ENCODE measurements at regions not wholly inside any gene's neighbourhood (a gene's known extent, or its start where the extent isn't known, plus 50 kb on each side); places are given as distances from the start of the nearest gene placed in this dataset.

DNA sequence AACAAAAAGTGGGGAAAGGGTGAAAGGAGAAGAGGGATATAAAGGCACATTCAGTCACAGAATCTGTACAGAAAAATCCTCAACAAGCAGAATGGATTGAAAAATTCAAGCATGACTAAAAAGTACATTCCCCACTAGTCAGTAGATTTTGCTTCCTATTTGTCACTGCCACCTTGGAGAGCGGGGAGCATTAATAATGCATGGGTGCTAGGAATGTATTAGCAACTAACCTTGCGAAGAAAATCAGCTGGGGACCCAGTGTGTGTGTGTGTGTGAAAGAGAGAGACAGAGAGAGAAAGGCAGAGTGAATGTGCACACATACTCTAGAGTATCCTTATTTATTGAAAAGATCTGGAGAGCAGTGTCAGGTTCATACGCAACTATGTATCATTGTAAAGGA, 968.7 kb upstream of the ZEB2 start:
- no peak for DNase-seq (ENCODE audit: low read depth)

DNA sequence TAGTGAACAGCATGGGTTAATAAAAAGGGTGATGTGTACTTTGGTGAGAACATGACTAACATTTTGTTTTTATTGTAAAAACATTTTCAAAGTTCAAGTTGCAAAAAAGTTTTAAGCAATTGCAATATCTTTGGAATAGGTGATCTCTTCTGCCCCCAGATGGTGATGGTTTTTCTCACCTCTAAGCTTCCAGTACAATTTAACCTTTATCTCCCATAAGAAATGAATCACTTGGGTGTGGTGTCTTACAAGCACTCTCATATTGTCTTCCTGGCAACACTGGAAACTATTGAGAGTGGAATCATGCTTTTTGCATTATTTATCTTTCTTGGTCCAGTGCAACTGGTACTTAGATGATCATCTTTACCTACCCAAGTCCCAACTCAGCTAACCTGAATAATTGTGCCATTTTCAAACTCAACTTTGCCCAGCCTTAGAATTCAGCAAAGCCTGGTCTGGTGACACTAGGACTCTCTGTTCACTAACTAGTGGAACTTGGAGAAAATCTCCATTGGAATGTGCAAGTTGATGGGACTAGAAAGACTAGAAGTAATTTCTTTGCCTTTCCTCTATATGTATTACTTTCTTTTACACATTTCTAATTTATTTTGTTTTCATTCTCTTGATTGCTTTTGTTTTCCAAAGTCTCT, 964.7 kb upstream of the ZEB2 start:
- no peak for DNase-seq (ENCODE audit: low read depth)

DNA sequence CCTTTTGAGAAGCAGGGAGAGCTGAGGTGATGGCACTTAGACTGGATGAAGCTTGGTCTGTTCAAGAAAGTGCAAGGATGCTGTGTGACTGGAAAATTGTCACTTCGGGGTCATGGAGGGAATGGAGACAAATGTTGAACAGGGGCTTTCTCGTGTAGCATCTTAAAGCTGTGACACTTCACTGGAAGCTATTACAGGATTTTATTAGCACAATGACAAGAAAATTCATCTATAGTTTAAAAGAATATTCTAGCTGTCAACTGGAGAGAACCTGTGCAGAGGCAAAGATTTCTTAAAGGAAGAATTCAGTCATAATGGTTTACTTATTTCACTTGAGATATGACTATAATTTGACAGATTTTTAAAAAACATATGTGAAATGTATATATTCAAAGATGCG, 963.9 kb upstream of the ZEB2 start:
- DNase-seq (ENCODE audit: low read depth), result no peak

DNA sequence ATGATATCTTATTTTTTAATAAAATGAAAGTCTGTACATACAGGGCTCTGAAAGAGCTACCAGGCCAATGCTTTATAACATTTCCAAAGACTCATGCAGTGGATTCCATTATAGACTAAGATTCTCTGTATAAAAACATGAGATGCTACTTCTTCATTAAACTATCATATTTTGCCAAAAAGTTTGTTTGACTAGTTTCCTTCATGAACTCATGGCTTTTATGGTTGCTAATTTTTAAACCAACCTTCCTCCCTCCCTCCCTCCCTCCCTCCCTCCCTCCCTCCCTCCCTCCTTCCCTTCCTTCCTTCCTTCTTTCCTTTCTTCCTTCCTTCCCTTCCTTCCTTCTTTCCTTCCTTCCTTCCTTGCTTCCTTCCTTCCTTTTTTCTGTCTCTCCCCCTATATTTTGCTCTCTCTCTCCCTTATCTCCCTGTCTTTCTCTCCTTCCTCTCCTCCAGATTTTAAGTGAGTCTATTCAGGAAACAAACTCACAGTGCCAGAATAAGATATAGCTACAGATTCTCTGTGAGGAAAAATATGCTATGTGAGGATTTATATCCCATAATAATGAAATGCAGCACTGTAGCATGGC, 961.5 kb upstream of the ZEB2 start:
- no peak for DNase-seq (ENCODE audit: low read depth)

DNA sequence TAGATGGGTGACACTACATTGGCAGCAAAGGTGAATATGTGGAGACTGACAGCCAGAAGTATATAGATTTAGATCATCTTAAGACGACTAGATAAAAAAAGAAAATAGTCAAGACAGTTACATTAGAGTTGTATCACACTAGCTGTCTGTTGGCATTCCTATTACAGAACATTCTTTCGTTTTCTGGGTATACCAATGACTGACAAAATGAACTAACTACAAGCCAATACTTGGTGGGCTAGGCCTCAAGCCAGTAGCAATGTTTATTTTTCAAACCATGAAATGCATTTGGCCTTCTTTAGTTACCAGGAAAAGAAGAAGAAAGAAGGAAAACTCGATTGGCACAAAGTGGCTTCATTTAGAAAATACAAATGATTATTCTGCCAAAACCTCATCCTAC, 944.9 kb upstream of the ZEB2 start:
- DNase-seq (ENCODE audit: low read depth), result no peak

DNA sequence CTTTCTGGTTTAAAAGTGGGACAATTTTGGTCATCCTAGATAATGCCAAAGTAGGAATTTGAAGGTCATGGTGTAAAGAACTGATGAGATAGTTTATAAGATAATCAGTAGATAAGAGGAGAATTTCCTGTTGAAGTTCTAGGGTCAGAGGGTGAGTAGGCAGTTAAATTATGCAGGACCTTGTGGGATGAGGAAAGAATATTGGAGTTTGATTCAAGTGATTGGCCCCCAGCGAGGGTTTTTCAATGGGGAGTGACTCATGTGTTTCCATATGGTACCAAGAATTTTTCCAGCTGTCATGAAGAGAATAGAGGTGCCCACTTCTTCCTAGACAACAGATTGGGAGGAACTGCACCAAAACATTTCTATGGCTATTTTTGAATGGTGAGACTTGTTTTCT, 940.2 kb upstream of the ZEB2 start:
- DNase-seq (ENCODE audit: low read depth), result no peak

DNA sequence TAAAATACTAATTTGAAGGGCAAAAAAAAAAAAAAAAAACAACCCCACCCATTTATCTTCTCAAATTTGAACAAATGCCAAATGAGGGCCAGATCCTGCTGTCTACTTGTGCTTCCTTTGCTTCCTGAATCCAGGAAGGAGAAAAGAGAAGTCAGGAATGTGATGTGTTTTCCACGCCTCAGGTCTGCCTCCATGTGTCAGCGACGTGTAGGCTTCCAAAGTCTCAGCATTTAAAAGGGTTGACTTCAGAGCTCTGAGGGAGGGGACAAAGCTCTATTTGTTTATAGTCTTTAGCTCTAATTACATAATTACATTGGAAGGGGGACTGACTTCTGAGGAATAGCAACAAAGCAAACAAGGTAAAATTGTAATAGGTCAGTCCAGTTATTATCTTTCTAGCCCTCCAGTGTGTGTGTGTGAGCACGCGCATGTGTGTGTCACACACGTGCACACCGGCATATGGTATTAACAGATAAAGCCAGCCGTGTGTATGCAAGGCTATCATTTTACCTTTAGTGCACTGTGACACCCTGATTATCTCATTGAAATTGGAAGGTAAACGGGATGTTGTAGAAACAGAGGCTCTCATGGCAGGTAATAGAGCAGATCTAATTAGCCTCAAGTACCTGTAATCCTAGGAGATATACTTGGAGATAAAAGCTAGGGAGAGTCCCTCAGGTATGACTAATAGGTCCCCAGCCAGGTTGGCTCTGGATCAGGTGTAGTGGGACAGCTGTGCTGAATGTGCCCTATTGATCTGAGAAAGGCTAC, 911.4 kb upstream of the ZEB2 start:
- no peak for DNase-seq (ENCODE audit: low read depth)

DNA sequence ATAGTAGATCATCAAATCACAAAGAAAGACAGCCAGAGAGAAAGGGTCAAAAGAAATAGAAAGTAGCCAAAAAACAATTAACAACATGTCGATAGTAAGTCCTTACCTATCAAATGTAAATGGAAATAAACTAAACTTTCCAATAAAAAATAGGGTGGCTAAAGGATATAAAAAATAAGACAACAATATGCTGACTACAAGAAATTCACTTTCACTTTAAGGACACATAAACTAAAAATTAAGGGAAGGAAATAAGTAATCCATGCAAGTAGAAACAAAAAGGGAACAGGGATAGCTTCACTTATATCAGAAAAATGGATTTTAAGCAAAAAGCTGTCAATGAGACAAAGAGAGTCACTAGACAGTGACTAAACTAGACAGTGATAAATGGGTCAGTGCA, 903.9 kb upstream of the ZEB2 start:
- no peak for DNase-seq (ENCODE audit: low read depth)

DNA sequence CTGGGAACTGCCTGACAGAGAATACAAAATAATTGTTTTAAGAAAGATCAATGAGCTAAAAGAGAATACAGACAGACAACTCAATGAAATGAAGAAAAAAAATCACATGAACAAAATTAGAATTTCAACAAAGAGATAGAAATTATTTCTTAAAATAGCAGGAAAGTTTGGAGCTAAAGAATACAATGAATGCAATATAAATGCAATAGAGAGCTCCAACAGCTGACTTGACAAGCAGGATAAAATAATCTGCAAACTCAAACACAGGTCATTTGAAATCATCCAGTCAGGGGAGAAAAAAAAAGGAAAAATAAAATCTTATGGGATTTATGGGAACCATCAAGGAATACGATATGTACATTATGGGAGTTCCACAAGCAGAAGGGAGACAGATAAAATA, 902.7 kb upstream of the ZEB2 start:
- no peak for DNase-seq (ENCODE audit: low read depth)

DNA sequence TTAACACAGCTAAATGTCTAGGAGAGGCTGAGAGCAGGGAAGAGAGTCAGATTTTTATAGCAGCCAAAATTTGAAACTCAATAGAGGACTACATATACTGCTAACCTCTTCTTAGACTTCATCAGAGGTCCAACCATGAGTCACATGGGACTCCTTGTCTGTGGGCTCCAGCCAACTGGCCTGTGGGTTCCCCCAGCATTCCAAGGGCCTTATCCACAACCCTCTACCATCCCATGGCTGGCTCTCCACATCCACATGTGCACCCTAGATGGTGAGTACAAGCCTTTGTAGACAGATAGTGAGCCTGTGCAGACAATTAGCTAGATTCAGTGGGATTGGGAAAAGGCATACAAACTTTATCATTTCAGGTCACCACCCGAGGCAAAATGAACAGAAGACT, 901.9 kb upstream of the ZEB2 start:
- no peak for DNase-seq (ENCODE audit: low read depth)

DNA sequence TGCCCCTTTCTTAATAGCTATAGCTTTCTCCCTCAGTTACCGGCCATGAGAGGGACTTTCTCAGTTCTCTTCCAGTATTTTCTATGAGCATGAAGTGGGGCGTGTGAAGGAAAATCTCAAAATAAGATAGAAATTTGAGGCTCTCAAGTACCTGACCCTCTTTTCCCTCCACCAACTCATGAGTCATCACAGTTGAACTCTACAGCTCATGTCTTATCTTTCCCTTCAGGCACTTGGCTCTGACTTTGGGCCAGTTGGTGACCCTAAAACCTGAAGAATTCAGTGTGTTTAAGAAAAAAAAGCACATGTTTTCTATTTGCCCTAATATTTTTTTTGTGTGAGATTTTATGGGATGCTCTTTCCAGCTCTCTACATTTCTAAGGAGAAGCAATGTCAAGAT, 896.7 kb upstream of the ZEB2 start:
- DNase-seq (ENCODE audit: low read depth), result no peak

DNA sequence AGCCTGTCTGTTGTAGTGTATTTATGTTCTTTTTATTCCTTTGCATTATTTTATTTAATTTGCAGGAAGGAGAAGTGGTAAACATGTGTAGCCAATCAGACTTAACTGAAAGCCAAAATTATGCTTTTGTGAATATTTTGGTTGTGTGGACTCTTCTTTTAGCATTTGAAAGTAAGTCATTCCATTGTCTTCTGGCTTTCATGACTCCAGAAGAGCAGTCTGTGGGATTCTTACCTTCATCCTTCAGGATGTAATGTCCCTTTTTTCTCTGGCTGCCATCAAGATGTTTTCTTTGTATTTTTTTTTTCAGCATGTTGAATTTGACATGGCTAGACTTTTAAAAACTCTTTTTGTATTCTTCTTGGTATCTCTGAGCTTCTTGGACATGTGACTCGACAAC, 895.2 kb upstream of the ZEB2 start:
- DNase-seq (ENCODE audit: low read depth), result no peak

DNA sequence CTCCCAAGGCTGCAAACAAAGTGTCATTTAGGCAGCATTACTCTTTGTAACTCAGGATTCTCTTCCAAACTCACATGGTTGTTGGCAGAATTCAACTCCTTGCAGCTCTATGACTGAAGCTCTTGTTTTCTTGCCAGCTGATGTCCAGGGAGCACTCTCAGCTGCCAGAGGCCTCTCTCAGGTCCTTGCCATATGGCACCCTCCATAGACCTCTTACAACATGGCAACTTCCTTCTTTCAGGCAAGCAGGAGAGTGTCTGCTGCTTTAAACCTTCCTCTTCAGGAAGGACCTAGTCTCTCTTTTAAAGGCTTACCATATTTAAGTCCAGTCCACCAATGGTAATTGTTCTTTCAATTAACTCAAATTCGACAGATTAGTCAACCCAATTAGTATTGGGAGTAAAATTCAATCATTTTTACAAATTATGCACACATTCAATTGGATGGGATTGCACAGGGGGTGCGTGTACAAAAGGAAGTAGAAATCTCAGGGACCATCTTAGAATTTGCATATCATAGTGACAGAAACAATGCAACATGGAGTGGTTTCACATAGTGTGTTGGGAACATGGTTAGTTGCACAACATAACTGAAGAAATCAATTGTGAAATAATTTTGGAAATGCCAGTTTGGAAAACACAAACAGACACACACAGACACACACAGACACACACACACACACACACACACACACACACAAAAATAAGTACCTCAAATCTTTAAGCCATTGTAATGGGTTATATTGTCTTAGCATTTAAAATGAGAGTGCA, 893.5 kb upstream of the ZEB2 start:
- no peak for DNase-seq (ENCODE audit: low read depth)

DNA sequence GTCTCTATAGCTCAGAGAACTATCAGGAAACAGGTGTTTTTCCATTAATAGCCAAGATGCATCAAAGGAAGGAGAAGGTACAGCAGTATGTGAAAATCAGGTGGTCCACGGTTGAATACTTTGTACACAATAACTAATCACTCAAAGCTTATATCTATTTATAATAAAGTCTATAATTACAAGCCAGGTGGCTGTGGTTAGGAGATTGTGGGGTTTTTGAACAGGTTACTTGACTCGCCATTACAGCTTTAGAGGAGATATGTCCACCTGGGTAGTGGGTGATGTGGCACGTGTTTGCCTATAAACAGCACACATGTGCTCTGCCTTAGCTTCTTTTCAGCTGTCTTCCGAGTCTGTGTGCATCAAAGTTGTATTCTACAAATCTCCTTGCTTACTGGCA, 892.2 kb upstream of the ZEB2 start:
- DNase-seq (ENCODE audit: low read depth), result no peak

DNA sequence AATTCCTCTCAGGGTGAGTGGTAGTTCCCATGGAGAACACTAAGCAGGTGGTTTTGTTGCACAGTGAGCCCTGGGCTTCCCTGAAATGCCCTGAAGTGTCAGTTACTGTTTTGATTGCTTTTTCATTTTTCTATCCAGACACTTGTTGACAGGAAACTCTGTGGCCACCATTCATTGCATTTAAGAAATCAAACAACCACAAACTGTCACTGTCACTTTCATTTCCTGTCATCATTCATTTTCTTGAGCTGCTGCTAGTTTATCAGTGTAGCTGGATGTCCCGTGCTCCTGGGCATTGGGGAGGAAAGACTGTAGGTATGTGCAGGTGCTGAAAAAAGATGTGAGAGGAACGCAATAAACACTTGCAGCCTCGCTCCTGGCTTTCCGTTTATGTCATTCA, 891.6 kb upstream of the ZEB2 start:
- DNase-seq (ENCODE audit: low read depth), result no peak

DNA sequence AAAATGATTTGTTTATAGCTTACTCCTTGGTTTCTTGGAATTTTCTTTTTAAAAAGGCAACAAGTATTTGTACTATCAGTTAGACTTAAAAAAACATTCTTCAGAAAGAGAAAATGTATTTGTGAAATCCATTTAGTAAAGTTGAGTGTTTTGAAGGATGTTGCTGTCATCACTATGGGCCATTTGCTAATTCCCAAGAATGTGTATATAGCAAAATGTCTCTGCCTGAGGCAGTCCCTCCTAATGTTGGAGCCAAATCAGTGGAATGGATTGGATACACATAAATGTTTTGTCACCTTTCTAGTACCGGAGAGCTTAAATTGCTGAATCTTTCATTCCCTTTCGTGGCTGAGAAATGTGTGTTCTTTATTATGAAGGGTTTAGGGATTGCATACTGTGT, 890.2 kb upstream of the ZEB2 start:
- DNase-seq (ENCODE audit: low read depth), result no peak

DNA sequence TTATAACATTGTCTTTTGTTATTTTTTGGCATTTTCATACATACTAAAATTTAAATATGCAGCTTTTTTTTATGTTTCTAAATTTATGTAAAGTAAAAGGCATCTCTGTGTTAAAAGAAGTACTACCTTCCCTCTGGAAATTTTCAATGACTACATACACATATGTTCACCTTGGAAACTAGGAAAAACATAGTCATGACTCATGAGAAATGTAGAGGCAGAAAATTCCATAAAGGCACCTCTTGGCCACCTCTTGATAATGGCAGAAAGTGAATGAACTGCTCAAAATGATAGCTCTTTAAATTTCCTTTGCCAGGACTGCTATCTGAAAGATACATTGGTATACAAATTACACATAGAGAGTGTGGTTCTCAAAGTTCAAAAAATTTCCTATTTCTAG, 889.1 kb upstream of the ZEB2 start:
- no peak for DNase-seq (ENCODE audit: low read depth)

DNA sequence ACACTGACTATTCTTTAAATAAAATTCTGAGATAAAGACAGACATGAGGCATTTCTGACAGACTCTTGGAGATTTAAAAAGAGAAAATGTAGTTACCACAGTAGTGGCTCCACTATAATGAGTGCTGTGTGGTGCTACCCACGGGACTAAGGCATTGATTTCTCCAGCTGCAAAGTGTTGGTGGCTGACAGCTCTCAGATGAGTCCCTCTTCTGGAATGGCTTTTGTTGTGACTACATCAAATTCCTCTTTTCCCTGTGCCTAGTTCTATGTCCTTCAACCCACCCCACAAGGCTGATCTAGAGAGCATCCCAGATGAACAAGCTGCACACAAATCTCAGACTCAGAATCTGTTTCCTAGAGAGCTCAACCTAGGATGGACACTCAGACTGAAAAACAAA, 884.8 kb upstream of the ZEB2 start:
- DNase-seq (ENCODE audit: low read depth), result no peak

DNA sequence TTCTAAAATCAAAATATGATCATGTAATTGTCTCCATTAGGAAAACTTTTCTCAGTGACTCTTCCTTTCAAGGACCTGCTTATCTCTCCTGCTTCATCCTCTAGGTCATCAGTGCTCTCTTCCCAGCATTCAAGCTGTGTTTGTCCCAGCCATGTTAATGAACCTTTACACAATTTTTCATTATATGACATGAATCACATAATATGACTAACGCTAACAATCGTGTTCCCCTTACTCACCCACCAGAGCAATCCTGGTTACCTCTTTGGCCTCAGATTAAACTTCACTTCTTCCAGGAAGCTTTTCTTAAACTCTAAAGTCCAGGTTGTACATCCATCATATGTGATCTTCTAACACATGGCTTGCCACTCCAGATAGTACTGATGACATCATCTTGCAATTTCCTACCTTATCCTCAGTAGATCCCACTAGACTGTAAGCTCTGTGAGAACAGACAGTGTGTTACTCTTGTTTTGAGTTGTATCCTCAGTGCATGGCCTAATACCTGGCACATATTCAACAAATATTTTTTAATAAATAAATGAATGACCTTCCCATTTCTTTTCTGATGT, 882.9 kb upstream of the ZEB2 start:
- no peak for DNase-seq (ENCODE audit: low read depth)

DNA sequence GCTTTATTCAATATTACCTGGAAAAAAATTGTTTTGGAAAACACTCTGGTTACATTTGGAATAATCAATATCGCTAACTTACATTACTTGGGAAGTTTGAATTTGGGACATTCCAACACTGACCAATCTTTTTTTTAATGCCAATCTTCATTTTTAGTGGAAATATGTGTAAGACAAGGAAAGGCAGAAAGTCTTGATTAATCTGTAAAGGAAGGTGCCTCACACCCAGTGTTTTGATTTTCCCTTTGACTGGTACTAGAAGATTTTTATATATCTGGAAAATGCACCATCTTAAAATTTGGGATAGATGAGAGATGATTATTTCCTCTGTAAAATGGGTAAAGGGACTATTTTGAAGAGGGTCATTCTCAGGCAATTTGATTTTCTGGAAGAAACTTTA, 879.2 kb upstream of the ZEB2 start:
- no peak for DNase-seq (ENCODE audit: low read depth)

DNA sequence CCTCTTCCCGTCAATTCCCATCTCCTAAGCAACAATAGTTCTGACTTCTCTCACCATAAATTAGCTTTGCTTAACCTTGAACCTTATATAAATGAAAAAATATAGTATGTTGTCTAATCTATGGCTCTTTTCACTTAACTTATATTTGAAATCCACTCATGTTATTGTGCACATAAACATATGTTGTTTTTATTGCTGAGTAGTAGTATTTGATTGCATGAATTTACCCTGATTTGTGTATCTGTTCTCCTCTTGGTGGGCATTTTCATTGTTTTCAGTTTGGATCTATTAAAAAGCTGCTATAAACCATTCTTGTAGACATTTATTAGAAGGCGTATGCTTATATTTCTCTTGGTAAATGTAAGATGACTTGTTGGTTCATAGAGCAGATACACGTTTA, 874.3 kb upstream of the ZEB2 start:
- DNase-seq (ENCODE audit: low read depth), result no peak

DNA sequence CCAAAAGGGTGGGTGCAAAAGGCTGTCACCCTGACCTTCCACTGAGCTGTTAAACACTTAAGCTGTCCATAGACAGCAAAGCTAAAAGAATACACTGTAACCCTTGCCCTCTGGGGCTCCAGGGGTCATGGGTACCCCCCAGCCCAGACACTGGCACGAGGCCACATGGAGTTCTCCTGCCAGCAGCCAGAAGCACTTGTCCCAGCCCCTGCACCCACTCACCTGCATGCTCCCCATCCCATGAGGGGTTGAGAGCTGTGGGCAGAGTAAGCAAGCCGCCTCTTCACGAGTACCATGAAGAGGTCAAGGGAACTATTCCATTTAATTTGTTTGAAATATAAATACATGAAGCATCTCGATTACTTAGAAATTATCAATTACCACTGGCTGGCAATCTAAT, 867.1 kb upstream of the ZEB2 start:
- DNase-seq (ENCODE audit: low read depth), result no peak

DNA sequence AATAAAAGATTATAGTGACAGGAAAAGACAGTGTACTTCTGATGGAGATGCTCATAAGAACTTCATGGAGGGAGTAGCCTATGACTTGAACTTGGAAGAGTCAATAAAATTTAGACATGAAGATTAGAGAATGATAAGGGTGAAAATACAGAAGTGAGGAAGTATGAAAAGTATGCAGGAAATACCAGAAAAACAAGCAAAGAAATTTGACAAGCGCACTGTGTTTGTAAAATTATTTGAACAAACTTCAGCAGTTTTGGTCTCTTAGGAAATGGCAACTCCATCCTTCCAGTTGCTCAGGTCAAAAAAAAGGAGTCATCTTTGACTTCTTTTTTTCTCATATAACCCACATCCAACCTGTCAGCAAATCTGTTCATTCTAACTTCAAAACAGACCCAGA, 864.0 kb upstream of the ZEB2 start:
- DNase-seq (ENCODE audit: low read depth), result no peak

Measured in stimulated activated CD8-positive, alpha-beta memory T cell treated with anti-CD3 and anti-CD28 coated beads, Interleukin-4, amount 100 ng/mL, for 24 hours (primary cell).